ENCODE measurements at regions not wholly inside any gene's neighbourhood (a gene's known extent, or its start where the extent isn't known, plus 50 kb on each side); places are given as distances from the start of the nearest gene placed in this dataset.

DNA sequence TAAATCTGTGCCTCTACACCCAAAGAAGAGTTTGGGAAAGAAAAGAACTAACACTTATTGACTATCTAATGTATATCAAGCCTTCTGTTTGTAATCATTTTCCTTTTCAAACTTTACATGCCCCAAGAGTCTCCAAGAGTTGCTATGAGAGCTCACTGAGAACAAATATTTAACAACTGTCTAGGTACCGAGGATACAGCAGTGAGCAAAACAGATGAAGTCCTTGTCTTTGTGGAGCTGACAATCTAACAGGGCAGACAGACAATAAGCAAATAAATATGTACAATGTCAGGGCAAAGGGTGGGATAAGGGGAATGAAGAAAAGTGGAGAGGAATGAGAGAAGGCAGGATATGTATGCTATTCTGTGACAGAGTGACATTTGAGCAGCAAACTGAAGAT lies 64.8 kb upstream of the KSR1 start:
- DNase-seq (ENCODE audit: low spot score) = no peak

GRCh38 chr17:27396045-27396444 lies 60.2 kb upstream of the KSR1 start:
- DNase-seq (ENCODE audit: low spot score) = no peak

DNA sequence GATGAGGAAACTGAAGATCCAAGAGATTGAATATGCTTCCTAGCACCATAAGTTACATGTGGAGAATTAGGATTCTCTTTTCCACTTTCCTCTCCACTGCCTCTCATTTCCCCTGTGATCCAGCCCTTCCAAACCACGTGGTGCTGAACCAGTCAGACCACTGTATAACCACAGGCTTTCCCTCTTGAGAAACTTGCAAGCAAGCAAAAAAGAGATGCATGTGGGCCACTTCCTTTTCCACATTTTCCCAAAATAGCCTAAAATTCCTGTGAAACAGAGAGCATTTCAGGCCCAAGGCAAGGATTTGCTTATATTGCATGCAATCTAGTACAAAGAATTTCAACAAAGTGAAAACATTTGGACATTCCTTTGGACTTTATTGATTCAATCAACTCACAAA lies 59.3 kb upstream of the KSR1 start:
- DNase-seq (ENCODE audit: low spot score) = no peak

GRCh38 chr17:27398691-27399090 lies 57.6 kb upstream of the KSR1 start:
- no peak for DNase-seq (ENCODE audit: low spot score)

DNA sequence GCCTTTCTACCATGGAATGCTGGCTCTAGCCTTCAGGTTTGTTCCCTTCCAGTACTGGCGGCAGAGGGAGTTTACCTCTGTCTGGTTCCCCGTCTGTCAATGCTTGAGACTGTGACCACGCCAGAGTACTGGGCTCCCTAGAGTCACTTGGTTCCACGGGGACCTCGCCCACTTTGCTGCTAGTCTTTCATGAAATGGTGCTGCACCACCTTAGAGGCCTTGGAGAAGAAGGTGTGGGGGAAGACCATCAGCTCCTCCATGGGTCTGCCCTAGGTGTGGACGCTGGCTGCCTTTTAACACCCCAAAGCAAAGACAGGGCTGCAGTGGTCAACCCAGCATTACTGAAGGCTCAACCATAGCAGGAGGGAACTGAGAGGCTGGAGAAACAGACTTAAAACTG lies 55.3 kb upstream of the KSR1 start:
- no peak for DNase-seq (ENCODE audit: low spot score)

DNA sequence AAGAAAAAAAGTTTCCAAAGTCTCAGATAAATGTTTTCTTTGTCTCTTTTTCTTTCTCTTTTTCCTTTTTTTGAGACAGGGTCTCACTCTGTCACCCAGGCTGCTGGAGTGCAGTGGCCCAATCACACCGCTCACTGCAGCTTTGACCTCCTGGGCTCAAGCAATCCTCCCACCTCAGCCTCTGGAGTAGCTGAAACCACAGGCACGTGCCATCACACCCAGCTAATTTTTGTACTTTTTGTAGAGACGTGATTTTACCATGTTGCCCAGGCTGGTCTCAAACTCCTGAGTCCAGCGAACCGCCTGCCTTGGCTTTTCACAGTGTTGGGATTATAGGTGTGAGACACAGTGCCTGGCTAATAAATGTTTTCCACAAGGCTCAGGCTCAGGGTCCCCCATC lies 53.3 kb upstream of the KSR1 start:
- DNase-seq (ENCODE audit: low spot score) = no peak

DNA sequence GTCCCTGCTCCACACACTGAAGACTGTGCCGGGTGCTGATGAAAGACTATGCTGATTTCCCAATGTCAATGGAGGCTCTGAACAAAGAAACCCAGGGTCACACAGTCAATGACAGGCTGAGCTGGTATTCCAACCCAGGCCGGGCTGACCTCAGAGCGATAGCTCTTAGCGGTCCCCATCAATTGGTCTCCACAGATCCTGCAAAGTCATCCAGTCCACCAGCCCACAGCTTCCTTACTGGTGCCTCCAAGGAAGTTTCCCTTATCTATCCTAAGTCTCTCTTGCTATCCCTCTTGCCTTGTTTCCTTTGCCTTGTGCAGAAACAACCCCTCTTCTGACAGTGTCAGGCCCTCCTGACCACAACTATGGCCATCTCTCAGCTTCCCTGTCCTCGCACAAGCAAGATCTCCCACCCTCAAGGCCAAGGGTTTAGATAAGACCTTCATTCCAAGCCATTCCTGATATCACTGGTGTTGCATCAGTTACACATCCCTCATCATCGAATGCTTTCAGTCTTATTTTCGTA lies 52.7 kb upstream of the KSR1 start:
- DNase-seq (ENCODE audit: low spot score) = no peak

- no peak for DNase-seq (ENCODE audit: low spot score)
Measured at GRCh38 chr17:27404676-27405075, 51.6 kb upstream of the KSR1 start.

All from CD4-positive, alpha-beta T cell treated with Interleukin-6 at 100 ng/mL for 8 hours (primary cell).